Activated CD8-positive, alpha-beta memory T cell treated with anti-CD3 and anti-CD28 coated beads for 4 hours (primary cell): ENCODE measurements at regions not wholly inside any gene's neighbourhood (a gene's known extent, or its start where the extent isn't known, plus 50 kb on each side); places are given as distances from the start of the nearest gene placed in this dataset.

Experiments
- DNase-seq, 2 donors: peaks; one replicate each; pipeline ENCODE4 v3.0.0-alpha.2; 2020; ENCODE audit warnings: low read depth in 2 of 2

- no peak for DNase-seq
Observed at GRCh38 chr9:75414371-75415160, 326.3 kb downstream of the OSTF1 start.

GRCh38 chr9:75417471-75417870 lies 329.2 kb downstream of the OSTF1 start:
- DNase-seq = no peak

GRCh38 chr9:75418518-75418917 lies 330.2 kb downstream of the OSTF1 start:
- no peak for DNase-seq

GRCh38 chr9:75422944-75423522 lies 334.7 kb downstream of the OSTF1 start:
- DNase-seq = no peak

GRCh38 chr9:75429531-75430475 lies 341.5 kb downstream of the OSTF1 start:
- DNase-seq = no peak

- no peak for DNase-seq
Observed at GRCh38 chr9:75431375-75431774, 343.1 kb downstream of the OSTF1 start.

GRCh38 chr9:75432386-75432785 lies 344.1 kb downstream of the OSTF1 start:
- no peak for DNase-seq

GRCh38 chr9:75432888-75433287 lies 344.6 kb downstream of the OSTF1 start:
- no peak for DNase-seq

- DNase-seq = no peak
Observed at GRCh38 chr9:75438716-75439115, 350.4 kb downstream of the OSTF1 start.

- DNase-seq = no peak
Observed at GRCh38 chr9:75440914-75441313, 352.6 kb downstream of the OSTF1 start.

GRCh38 chr9:75445144-75445543 lies 356.8 kb downstream of the OSTF1 start:
- no peak for DNase-seq

GRCh38 chr9:75447281-75447680 lies 359.0 kb downstream of the OSTF1 start:
- no peak for DNase-seq

- no peak for DNase-seq
Observed at GRCh38 chr9:75448281-75448680, 360.0 kb downstream of the OSTF1 start.

- no peak for DNase-seq
Observed at GRCh38 chr9:75448955-75449354, 360.6 kb downstream of the OSTF1 start.

- DNase-seq = no peak
Observed at GRCh38 chr9:75451045-75451444, 362.7 kb downstream of the OSTF1 start.

- DNase-seq = no peak
Observed at GRCh38 chr9:75451505-75451904, 363.2 kb downstream of the OSTF1 start.

GRCh38 chr9:75452512-75452911 lies 364.2 kb downstream of the OSTF1 start:
- no peak for DNase-seq

GRCh38 chr9:75454043-75454442 lies 365.7 kb downstream of the OSTF1 start:
- DNase-seq = no peak

- no peak for DNase-seq
Observed at GRCh38 chr9:75454891-75455290, 366.6 kb downstream of the OSTF1 start.

- no peak for DNase-seq
Observed at GRCh38 chr9:75455444-75455921, 367.2 kb downstream of the OSTF1 start.

GRCh38 chr9:75456698-75457097 lies 368.4 kb downstream of the OSTF1 start:
- no peak for DNase-seq

- no peak for DNase-seq
Observed at GRCh38 chr9:75457474-75458011, 369.2 kb downstream of the OSTF1 start.
